ENCODE measurements at regions not wholly inside any gene's neighbourhood (a gene's known extent, or its start where the extent isn't known, plus 50 kb on each side); places are given as distances from the start of the nearest gene placed in this dataset.

- Histone ChIP-seq H3K4me2 (ENCODE audit: insufficient read depth, low read length) (no peak overlapping the region), H3K9me3 (replicated peaks; ENCODE audit: control insufficient read depth, insufficient read depth, low read length) (peaks cover 4% of the 10 kb centered on the region), H3K9me1 (replicated peaks; ENCODE audit: control insufficient read depth, extremely low read depth, insufficient read depth, low read length) (no peaks in the 10 kb centered on the region), H3K4me1 (ENCODE audit: control insufficient read depth, extremely low read depth, insufficient read depth, low read length) (no peaks in the 10 kb centered on the region), H2AFZ (ENCODE audit: low read depth, low read length) (no peak overlapping the region), H3K27ac (ENCODE audit: insufficient read depth, low read depth, low read length) (no peak overlapping the region), H3K27me3 (ENCODE audit: control insufficient read depth in 2 of 2, insufficient read depth in 2 of 2, low read length in 2 of 2) (no peaks in the 10 kb centered on the region), H3K79me2 (ENCODE audit: control insufficient read depth, insufficient read depth, low read length) (no peaks in the 10 kb centered on the region), H3K9ac (replicated peaks; ENCODE audit: extremely low read depth, insufficient read depth, low read length) (no peak overlapping the region), H3K36me3 (ENCODE audit: control insufficient read depth in 2 of 2, extremely low read depth in 1 of 2, insufficient read depth in 2 of 2, low read length in 2 of 2) (no peaks in the 10 kb centered on the region), H4K20me1 (replicated peaks; ENCODE audit: control insufficient read depth, extremely low read depth, insufficient read depth, low read length) (no peaks in the 10 kb centered on the region), H3K4me3 (replicated peaks in 1 of 3; ENCODE audit: insufficient read depth in 1 of 3, low read depth in 1 of 3, low read length in 3 of 3) (no peak overlapping the region)
- intact Hi-C loops (cut with micrococcal nuclease) (no loop called here), dilution Hi-C loops (cut with MboI; ENCODE audit: extremely low pct_ligation_motif_present, low sequenced_read_pairs) (no loop called here)
- DNase-seq (ENCODE audit: low read depth, low spot score), result no peak
- no peak for TF ChIP-seq MYC (IDR thresholded peaks at IDR 0.05; ENCODE audit: low read depth, low read length)
- TF ChIP-seq, protein P1, sequence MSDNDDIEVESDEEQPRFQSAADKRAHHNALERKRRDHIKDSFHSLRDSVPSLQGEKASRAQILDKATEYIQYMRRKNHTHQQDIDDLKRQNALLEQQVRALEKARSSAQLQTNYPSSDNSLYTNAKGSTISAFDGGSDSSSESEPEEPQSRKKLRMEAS (IDR thresholded peaks at IDR 0.05; ENCODE audit: insufficient read depth, insufficient read length), result no peak
- TF ChIP-seq, protein P2, sequence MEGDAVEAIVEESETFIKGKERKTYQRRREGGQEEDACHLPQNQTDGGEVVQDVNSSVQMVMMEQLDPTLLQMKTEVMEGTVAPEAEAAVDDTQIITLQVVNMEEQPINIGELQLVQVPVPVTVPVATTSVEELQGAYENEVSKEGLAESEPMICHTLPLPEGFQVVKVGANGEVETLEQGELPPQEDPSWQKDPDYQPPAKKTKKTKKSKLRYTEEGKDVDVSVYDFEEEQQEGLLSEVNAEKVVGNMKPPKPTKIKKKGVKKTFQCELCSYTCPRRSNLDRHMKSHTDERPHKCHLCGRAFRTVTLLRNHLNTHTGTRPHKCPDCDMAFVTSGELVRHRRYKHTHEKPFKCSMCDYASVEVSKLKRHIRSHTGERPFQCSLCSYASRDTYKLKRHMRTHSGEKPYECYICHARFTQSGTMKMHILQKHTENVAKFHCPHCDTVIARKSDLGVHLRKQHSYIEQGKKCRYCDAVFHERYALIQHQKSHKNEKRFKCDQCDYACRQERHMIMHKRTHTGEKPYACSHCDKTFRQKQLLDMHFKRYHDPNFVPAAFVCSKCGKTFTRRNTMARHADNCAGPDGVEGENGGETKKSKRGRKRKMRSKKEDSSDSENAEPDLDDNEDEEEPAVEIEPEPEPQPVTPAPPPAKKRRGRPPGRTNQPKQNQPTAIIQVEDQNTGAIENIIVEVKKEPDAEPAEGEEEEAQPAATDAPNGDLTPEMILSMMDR (IDR thresholded peaks at IDR 0.05; ENCODE audit: extremely low read depth in 1 of 2, insufficient read depth in 1 of 2, low read depth in 1 of 2, low read length in 2 of 2), result no peak
- no peak for TF ChIP-seq POLR2A (IDR thresholded peaks at IDR 0.05; ENCODE audit: low read depth, low read length)
- no peak for TF ChIP-seq JUN (IDR thresholded peaks at IDR 0.05; ENCODE audit: borderline replicate concordance, insufficient read depth, insufficient read length, low read depth)
- TF ChIP-seq EZH2 (IDR thresholded peaks at IDR 0.05; ENCODE audit: borderline replicate concordance, low read depth, low read length, severe bottlenecking), result no peak
- no peak for TF ChIP-seq GATA2 (IDR thresholded peaks at IDR 0.05; ENCODE audit: insufficient read depth, insufficient read length, low read depth, low read length)
- TF ChIP-seq POLR2AphosphoS5 (IDR thresholded peaks at IDR 0.05; ENCODE audit: insufficient read depth, low read depth, low read length), result no peak
- TF ChIP-seq FOS (IDR thresholded peaks at IDR 0.05; ENCODE audit: borderline replicate concordance, insufficient read depth, low read length), result no peak
- CTCF ChIA-PET, result no interaction called here
- FAIRE-seq, result no peak
- no TSS peak for BruUV-seq (replicated peaks)
- POLR2A ChIA-PET, result no interaction called here
Observed at GRCh38 chr11:71156301-71156700, 96.1 kb downstream of the SHANK2 start.

Measured in endothelial cell of umbilical vein (primary cell).